Cardiac fibroblast (primary cell): ENCODE measurements at regions not wholly inside any gene's neighbourhood (a gene's known extent, or its start where the extent isn't known, plus 50 kb on each side); places are given as distances from the start of the nearest gene placed in this dataset.

Source experiments
- DNase-seq, 2 donors: peaks; one replicate each; pipeline versions ENCODE4 v3.0.0 to v3.0.0-alpha.2; 2010; ENCODE audit warnings: low read depth in 2 of 2
- H3K4me3 ChIP-seq, 2 donors: replicated peaks in 1 of 2; 1 replicate in 1 of 2; 2 replicates in 1 of 2; pipeline ENCODE4 v1.5.1; 2011; ENCODE audit warnings: low read depth in 2 of 2, low read length in 2 of 2, mild to moderate bottlenecking in 2 of 2, moderate library complexity in 1 of 2
- CTCF ChIP-seq: IDR thresholded peaks from one replicate; pipeline ENCODE4 v1.5.1; 2011; ENCODE audit warnings: low read depth, mild to moderate bottlenecking, low read length, inconsistent platforms

- no peak for DNase-seq
- H3K4me3 ChIP-seq: no peak overlapping the region
- no peak for TF ChIP-seq CTCF
Measured at GRCh38 chr2:154599189-154599588, 99.3 kb upstream of the KCNJ3 start.

- DNase-seq: no peak
- H3K4me3 ChIP-seq: no peak overlapping the region
- TF ChIP-seq CTCF: no peak
Measured at GRCh38 chr2:154600927-154601494, 97.5 kb upstream of the KCNJ3 start.

- no peak overlapping the region for H3K4me3 ChIP-seq
- DNase-seq: no peak
- TF ChIP-seq CTCF: no peak
Measured at GRCh38 chr2:154603682-154604081, 94.8 kb upstream of the KCNJ3 start.

DNA sequence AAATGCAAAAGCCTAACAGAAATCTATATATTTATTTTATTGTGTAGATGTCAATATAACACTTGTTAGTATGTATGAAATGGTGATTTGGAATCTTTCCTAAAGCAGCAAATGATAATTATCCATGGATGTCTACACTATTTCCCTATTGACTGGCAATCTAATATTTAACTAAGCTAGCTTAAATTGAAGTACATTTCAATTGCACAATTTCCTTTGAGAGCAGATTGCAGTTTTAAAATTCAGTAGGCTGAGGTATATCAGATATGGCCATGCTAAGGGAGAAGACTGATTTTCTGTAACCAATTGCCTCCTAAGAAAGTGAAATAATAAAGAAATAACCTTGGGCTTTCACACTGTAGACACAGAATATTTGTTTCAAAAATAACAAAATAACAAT lies 90.1 kb upstream of the KCNJ3 start:
- no peak for DNase-seq
- no peak overlapping the region for H3K4me3 ChIP-seq
- TF ChIP-seq CTCF: no peak

- no peak for DNase-seq
- no peak overlapping the region for H3K4me3 ChIP-seq
- TF ChIP-seq CTCF: no peak
Measured at GRCh38 chr2:154614906-154615305, 83.6 kb upstream of the KCNJ3 start.

- DNase-seq: no peak
Measured at GRCh38 chr2:154616659-154617058, 81.8 kb upstream of the KCNJ3 start.

More at GRCh38 chr2:154616659-154617058, 81.8 kb upstream of the KCNJ3 start:
- TF ChIP-seq CTCF: no peak
- no peak overlapping the region for H3K4me3 ChIP-seq
